IMR-90 (cell line): ENCODE measurements at regions not wholly inside any gene's neighbourhood (a gene's known extent, or its start where the extent isn't known, plus 50 kb on each side); places are given as distances from the start of the nearest gene placed in this dataset.

ENCODE experiments used
- CEBPB ChIP-seq: IDR thresholded peaks from 2 replicates; pipeline ENCODE4 v1.6.1; 2012; ENCODE audit warnings: low read depth, low read length, improper control_type of control experiment
- CHD1 ChIP-seq: IDR thresholded peaks from 2 replicates; pipeline ENCODE4 v1.6.1; 2012; ENCODE audit warnings: low read depth, low read length, improper control_type of control experiment
- NFE2L2 ChIP-seq: fragments of 150-350 bp; IDR thresholded peaks from 2 replicates; pipeline ENCODE4 v1.6.1; 2016; ENCODE audit warnings: low read depth, mild to moderate bottlenecking, low read length
- POLR2A ChIP-seq: IDR thresholded peaks from 2 replicates; pipeline ENCODE4 v1.6.1; 2012; ENCODE audit warnings: mild to moderate bottlenecking, low read depth, low read length
- RFX5 ChIP-seq: IDR thresholded peaks from 2 replicates; pipeline ENCODE4 v1.8.0; 2012; ENCODE audit warnings: low read depth, mild to moderate bottlenecking, low read length, moderate library complexity
- SMC3 ChIP-seq: fragments of 150-350 bp; IDR thresholded peaks from 2 replicates; pipeline ENCODE4 v1.6.1; 2016; ENCODE audit warnings: low read depth, mild to moderate bottlenecking, antibody characterized with exemption, low read length, moderate library complexity
- TF ChIP-seq, protein P1 (sequence below): fragments of 150-350 bp; IDR thresholded peaks from 2 replicates; pipeline ENCODE4 v1.6.1; 2016; ENCODE audit warnings: low read depth, mild to moderate bottlenecking, low read length, moderate library complexity, borderline replicate concordance
- TF ChIP-seq, protein P2 (sequence below): conservative IDR thresholded peaks from 2 replicates; pipeline ENCODE4 v1.5.1; 2012; ENCODE audit warnings: mild to moderate bottlenecking, low read depth, low read length, improper control_type of control experiment

DNA sequence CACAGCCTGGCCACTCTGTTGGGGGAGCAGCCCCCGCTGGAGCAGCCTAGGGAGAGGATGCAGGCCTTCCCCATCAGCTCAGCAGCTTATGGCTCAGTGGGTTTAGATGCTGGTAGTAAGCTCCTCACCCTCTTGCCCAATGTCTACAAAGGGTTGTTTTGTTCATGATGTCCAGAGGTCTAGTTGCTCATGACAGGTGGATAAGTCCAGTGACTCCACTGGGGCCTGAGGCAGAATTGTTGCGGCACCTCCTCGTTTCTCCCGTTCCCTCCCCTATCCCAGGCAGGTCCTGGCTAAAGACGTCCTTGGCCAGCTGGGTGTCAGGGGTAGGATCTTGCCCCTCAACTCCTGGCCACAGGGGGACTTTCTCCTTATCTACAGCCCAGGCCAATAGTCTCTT lies 233.5 kb upstream of the B3GAT1 start:
- no peak for TF ChIP-seq CEBPB
- no peak for TF ChIP-seq POLR2A
- TF ChIP-seq, protein P1, sequence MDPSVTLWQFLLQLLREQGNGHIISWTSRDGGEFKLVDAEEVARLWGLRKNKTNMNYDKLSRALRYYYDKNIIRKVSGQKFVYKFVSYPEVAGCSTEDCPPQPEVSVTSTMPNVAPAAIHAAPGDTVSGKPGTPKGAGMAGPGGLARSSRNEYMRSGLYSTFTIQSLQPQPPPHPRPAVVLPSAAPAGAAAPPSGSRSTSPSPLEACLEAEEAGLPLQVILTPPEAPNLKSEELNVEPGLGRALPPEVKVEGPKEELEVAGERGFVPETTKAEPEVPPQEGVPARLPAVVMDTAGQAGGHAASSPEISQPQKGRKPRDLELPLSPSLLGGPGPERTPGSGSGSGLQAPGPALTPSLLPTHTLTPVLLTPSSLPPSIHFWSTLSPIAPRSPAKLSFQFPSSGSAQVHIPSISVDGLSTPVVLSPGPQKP = no peak
- no peak for TF ChIP-seq SMC3
- TF ChIP-seq, protein P2, sequence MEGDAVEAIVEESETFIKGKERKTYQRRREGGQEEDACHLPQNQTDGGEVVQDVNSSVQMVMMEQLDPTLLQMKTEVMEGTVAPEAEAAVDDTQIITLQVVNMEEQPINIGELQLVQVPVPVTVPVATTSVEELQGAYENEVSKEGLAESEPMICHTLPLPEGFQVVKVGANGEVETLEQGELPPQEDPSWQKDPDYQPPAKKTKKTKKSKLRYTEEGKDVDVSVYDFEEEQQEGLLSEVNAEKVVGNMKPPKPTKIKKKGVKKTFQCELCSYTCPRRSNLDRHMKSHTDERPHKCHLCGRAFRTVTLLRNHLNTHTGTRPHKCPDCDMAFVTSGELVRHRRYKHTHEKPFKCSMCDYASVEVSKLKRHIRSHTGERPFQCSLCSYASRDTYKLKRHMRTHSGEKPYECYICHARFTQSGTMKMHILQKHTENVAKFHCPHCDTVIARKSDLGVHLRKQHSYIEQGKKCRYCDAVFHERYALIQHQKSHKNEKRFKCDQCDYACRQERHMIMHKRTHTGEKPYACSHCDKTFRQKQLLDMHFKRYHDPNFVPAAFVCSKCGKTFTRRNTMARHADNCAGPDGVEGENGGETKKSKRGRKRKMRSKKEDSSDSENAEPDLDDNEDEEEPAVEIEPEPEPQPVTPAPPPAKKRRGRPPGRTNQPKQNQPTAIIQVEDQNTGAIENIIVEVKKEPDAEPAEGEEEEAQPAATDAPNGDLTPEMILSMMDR = no peak
- TF ChIP-seq RFX5 = no peak
- TF ChIP-seq NFE2L2 = no peak
- no peak for TF ChIP-seq CHD1
